22Rv1 (cell line): ENCODE measurements at regions not wholly inside any gene's neighbourhood (a gene's known extent, or its start where the extent isn't known, plus 50 kb on each side); places are given as distances from the start of the nearest gene placed in this dataset.
"Not testable (repeated sequence)": the region's sequence is repeated elsewhere in the genome, so short reads cannot be mapped to it uniquely, and the experiment has no call there.

Source experiments
- H3K27ac ChIP-seq: fragments of 450-650 bp; 2 replicates; pipeline ENCODE4 v1.5.1; 2017
- CTCF ChIP-seq: fragments of 450-650 bp; IDR thresholded peaks from 2 replicates; pipeline ENCODE4 v1.5.1; 2017; ENCODE audit warnings: mild to moderate bottlenecking
- ZFX ChIP-seq: fragments of 450-650 bp; IDR thresholded peaks from 2 replicates; pipeline ENCODE4 v1.6.1; 2017; ENCODE audit warnings: antibody characterized with exemption, borderline replicate concordance

- H3K27ac ChIP-seq: no peak overlapping the region
- TF ChIP-seq ZFX: no peak
- no peak for TF ChIP-seq CTCF
Measured at GRCh38 chr16:64343061-64343819, 778.6 kb downstream of the CDH11 start.

GRCh38 chr16:64341336-64341735, 780.5 kb downstream of the CDH11 start:
- H3K27ac ChIP-seq: not testable (repeated sequence)

- H3K27ac ChIP-seq: no peak overlapping the region
- TF ChIP-seq ZFX: no peak
- no peak for TF ChIP-seq CTCF
Measured at GRCh38 chr16:64339052-64339770, 782.7 kb downstream of the CDH11 start.

- no peak for TF ChIP-seq CTCF
- no peak for TF ChIP-seq ZFX
- H3K27ac ChIP-seq: no peak overlapping the region
Measured at GRCh38 chr16:64321881-64322280, 800.0 kb downstream of the CDH11 start.

GRCh38 chr16:64321066-64321465, 800.8 kb downstream of the CDH11 start:
- TF ChIP-seq CTCF (no peak), ZFX (no peak)

GRCh38 chr16:64317601-64318000, 804.3 kb downstream of the CDH11 start:
- TF ChIP-seq ZFX (no peak), CTCF (no peak)
- H3K27ac ChIP-seq: no peak overlapping the region

More at GRCh38 chr16:64321066-64321465, 800.8 kb downstream of the CDH11 start:
- no peak overlapping the region for H3K27ac ChIP-seq

- TF ChIP-seq ZFX (no peak), CTCF (no peak)
- no peak overlapping the region for H3K27ac ChIP-seq
Measured at GRCh38 chr16:64313726-64314125, 808.1 kb downstream of the CDH11 start.
